HepG2 (cell line): ENCODE measurements at regions not wholly inside any gene's neighbourhood (a gene's known extent, or its start where the extent isn't known, plus 50 kb on each side); places are given as distances from the start of the nearest gene placed in this dataset.

ENCODE experiments used
- ATAC-seq: fragments of 200-7000 bp; cut with Tn5 transposase; 3 replicates; pipeline ENCODE4 v1.9.1; 2020; ENCODE audit warnings: mild to moderate bottlenecking, moderate library complexity
- BruUV-seq: library from RNA; stranded (reverse); fragments of 400-500 nt; replicated peaks from 2 replicates; lab custom pipeline; 2021; lab: Mats Ljungman, UMichigan
- CTCF ChIA-PET: fragments of 300-600 bp; formaldehyde crosslinking; extraction: SDS; loops from one replicate; lab custom pipeline; 2021; ENCODE audit warnings: low total read pairs, inconsistent platforms, low intra/inter-chr PET ratio; lab: Yijun Ruan, JAX
- POLR2A ChIA-PET: fragments of 350-600 bp; sonication (Branson Sonifier 250); formaldehyde crosslinking; loops from one replicate; lab custom pipeline; 2020; ENCODE audit warnings: antibody characterized with exemption, inconsistent platforms; lab: Yijun Ruan, JAX
- DNase-seq: peaks from one replicate; pipeline ENCODE4 v3.0.0-alpha.2; 2015; ENCODE audit warnings: low spot score
- FAIRE-seq: peaks from 3 replicates; lab custom pipeline; 2011; peaks lifted over from hg19 to GRCh38; lab: Jason Lieb, UNC
- H2AFZ ChIP-seq: one replicate; pipeline ENCODE4 v1.6.1; 2011; ENCODE audit warnings: low read length, inconsistent platforms
- H3K27ac ChIP-seq: fragments of 300-600 bp; 3 replicates; pipeline ENCODE4 v1.8.0; 2011; ENCODE audit warnings: mixed run types, mild to moderate bottlenecking, mixed read lengths, low read length, inconsistent platforms; ENCODE audit not compliant: insufficient read depth; ENCODE audit errors: extremely low read length
- H3K27me3 ChIP-seq, 2 experiments: fragments of 200-600 bp in 1 of 2; 2 replicates in 1 of 2; 3 replicates in 1 of 2; pipeline versions ENCODE4 v1.6.0 to v1.8.0; 2011; ENCODE audit warnings: low read length in 2 of 2, mild to moderate bottlenecking in 2 of 2, moderate library complexity in 2 of 2, inconsistent platforms in 1 of 2; ENCODE audit not compliant: insufficient read depth in 2 of 2, control insufficient read depth in 1 of 2
- H3K36me3 ChIP-seq, 2 experiments: fragments of 200-600 bp in 1 of 2; replicated peaks in 1 of 2; 2 replicates in 1 of 2; 3 replicates in 1 of 2; pipeline versions ENCODE4 v1.5.1 to v1.8.0; 2011; ENCODE audit warnings: low read length in 2 of 2, inconsistent platforms in 1 of 2; ENCODE audit not compliant: insufficient read depth in 2 of 2, control insufficient read depth in 1 of 2
- H3K4me1 ChIP-seq: 2 replicates; pipeline ENCODE4 v1.5.1; 2012; ENCODE audit warnings: low read length, inconsistent platforms; ENCODE audit not compliant: insufficient read depth
- H3K4me2 ChIP-seq: 2 replicates; pipeline ENCODE4 v1.6.0; 2011; ENCODE audit warnings: low read depth, low read length, inconsistent platforms
- H3K4me3 ChIP-seq, 3 experiments: fragments of 200-600 bp in 1 of 3; sonication (generic), shearing (Covaris generic) in 1 of 3; replicated peaks in 1 of 3; 2 replicates each; pipeline ENCODE4 v1.5.1; 2011 to 2016; ENCODE audit warnings: low read length in 3 of 3, inconsistent platforms in 2 of 3, low read depth in 2 of 3, mild to moderate bottlenecking in 2 of 3, control low read depth in 1 of 3, mixed read lengths in 1 of 3; ENCODE audit not compliant: insufficient read depth in 1 of 3
- H3K79me2 ChIP-seq: one replicate; pipeline ENCODE4 v1.6.1; 2011; ENCODE audit warnings: low read length, inconsistent platforms; ENCODE audit not compliant: insufficient read depth
- H3K9ac ChIP-seq: 2 replicates; pipeline ENCODE4 v1.6.0; 2011; ENCODE audit warnings: mild to moderate bottlenecking, low read depth, low read length, inconsistent platforms; ENCODE audit not compliant: insufficient read depth
- H3K9me3 ChIP-seq: 2 replicates; pipeline ENCODE4 v1.5.1; 2012; ENCODE audit warnings: mild to moderate bottlenecking, low read length
- H4K20me1 ChIP-seq: 2 replicates; pipeline ENCODE4 v1.6.0; 2011; ENCODE audit warnings: inconsistent platforms, mild to moderate bottlenecking, low read length, moderate library complexity; ENCODE audit not compliant: insufficient read depth
- AGO1 ChIP-seq: fragments of 200-400 bp; formaldehyde crosslinking; IDR thresholded peaks from 2 replicates; pipeline ENCODE4 v1.6.1; 2017; ENCODE audit warnings: mild to moderate bottlenecking, low read depth, low read length, moderate library complexity; ENCODE audit not compliant: poor library complexity, severe bottlenecking
- BRD4 ChIP-seq: sonication (generic); formaldehyde crosslinking; IDR thresholded peaks from 2 replicates; pipeline ENCODE4 v1.4.0; 2020; ENCODE audit warnings: missing genetic modification reagents
- CCAR2 ChIP-seq: fragments of 200-400 bp; formaldehyde crosslinking; optimal IDR thresholded peaks from 2 replicates; pipeline ENCODE3; 2018; ENCODE audit warnings: low read depth, mild to moderate bottlenecking, low read length, moderate library complexity
- GTF3A ChIP-seq: sonication (generic); formaldehyde crosslinking; conservative IDR thresholded peaks from 2 replicates; pipeline ENCODE4 v1.4.0; 2020; ENCODE audit warnings: mild to moderate bottlenecking, missing genetic modification reagents
- KLF15 ChIP-seq: sonication (generic); formaldehyde crosslinking; IDR thresholded peaks from 2 replicates; pipeline ENCODE4 v1.8.1; 2023; ENCODE audit warnings: borderline replicate concordance, mild to moderate bottlenecking, inconsistent platforms, missing genetic modification reagents, mixed read lengths
- MED1 ChIP-seq: sonication (generic); formaldehyde crosslinking; IDR thresholded peaks from 2 replicates; pipeline ENCODE4 v1.4.0; 2020; ENCODE audit warnings: missing genetic modification reagents
- NKX3-1 ChIP-seq: sonication (generic); formaldehyde crosslinking; IDR thresholded peaks from 2 replicates; pipeline ENCODE4 v1.5.0; 2020; ENCODE audit warnings: missing genetic modification reagents
- SMAD9 ChIP-seq: sonication (generic); formaldehyde crosslinking; IDR thresholded peaks from 2 replicates; pipeline ENCODE4 v1.5.1; 2020; ENCODE audit warnings: mild to moderate bottlenecking, missing genetic modification reagents
- SOX6 ChIP-seq, 2 experiments: fragments of 450-650 bp in 1 of 2; sonication (generic) in 1 of 2; formaldehyde crosslinking in 1 of 2; IDR thresholded peaks; 2 replicates each; pipeline versions ENCODE4 v1.4.0 to v1.6.1; 2017 to 2020; ENCODE audit warnings: antibody characterized with exemption in 1 of 2, mild to moderate bottlenecking in 1 of 2, missing genetic modification reagents in 1 of 2
- SUZ12 ChIP-seq: fragments of 150-350 bp; IDR thresholded peaks from 2 replicates; pipeline ENCODE4 v1.6.1; 2014; ENCODE audit warnings: low read depth, low read length
- ZNF160 ChIP-seq: sonication (generic); formaldehyde crosslinking; IDR thresholded peaks from 2 replicates; pipeline ENCODE4 v1.8.0; 2022; ENCODE audit warnings: mild to moderate bottlenecking, inconsistent platforms, missing genetic modification reagents
- ZNF501 ChIP-seq: sonication (generic); formaldehyde crosslinking; IDR thresholded peaks from 2 replicates; pipeline ENCODE4 v1.5.1; 2020; ENCODE audit warnings: mild to moderate bottlenecking, moderate library complexity, missing genetic modification reagents
- ZNF550 ChIP-seq: sonication (generic); formaldehyde crosslinking; IDR thresholded peaks from 2 replicates; pipeline ENCODE4 v1.4.0; 2020; ENCODE audit warnings: mild to moderate bottlenecking, missing genetic modification reagents, borderline replicate concordance
- in situ Hi-C: cut with HindIII; loops from 2 replicates; pipeline ENCODE4 v1.10.0; 2017; ENCODE audit warnings: low pct_unique_long_range_greater_than_20kb; ENCODE audit not compliant: extremely low pct_ligation_motif_present
- intact Hi-C: fragments of 100-400 bp; cut with micrococcal nuclease; formaldehyde crosslinking; loops from one replicate; pipeline ENCODE4 v1.10.0; 2022; ENCODE audit not compliant: unreplicated experiment
- TF ChIP-seq, protein P1 (sequence below): sonication (generic); formaldehyde crosslinking; IDR thresholded peaks from 2 replicates; pipeline ENCODE4 v1.5.0; 2020; ENCODE audit warnings: missing genetic modification reagents
- TF ChIP-seq, protein P2 (sequence below), 2 experiments: sonication (generic) in 1 of 2; formaldehyde crosslinking in 1 of 2; IDR thresholded peaks; 2 replicates each; pipeline versions ENCODE4 v1.4.0 to v1.6.1; 2018 to 2020; ENCODE audit warnings: missing genetic modification reagents in 2 of 2, borderline replicate concordance in 1 of 2, low read depth in 1 of 2, mild to moderate bottlenecking in 1 of 2, missing biosample characterization in 1 of 2

DNA sequence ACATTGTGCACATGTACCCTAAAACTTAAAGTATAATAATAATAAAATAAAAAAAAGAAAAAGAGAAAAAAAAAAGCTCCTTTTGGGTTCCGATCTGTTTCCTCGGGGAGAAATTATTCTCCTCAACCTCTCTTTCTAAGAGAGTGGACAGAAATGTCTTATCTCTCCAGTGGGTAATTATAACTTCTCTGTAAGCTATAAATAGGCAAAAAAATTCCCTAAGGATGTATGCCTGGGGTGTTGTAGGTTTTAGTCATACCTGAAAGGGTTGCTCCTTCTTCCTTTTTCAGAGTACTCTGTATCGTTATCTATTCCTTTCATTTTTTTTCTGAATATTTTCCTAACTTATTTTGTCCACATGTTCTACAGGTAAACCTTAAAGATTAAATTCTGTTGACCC is 169.7 kb upstream of the PTPRK start (continued):
- TF ChIP-seq, protein P1, sequence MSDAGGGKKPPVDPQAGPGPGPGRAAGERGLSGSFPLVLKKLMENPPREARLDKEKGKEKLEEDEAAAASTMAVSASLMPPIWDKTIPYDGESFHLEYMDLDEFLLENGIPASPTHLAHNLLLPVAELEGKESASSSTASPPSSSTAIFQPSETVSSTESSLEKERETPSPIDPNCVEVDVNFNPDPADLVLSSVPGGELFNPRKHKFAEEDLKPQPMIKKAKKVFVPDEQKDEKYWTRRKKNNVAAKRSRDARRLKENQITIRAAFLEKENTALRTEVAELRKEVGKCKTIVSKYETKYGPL (CRISPR knock-in tag): no peak
- TF ChIP-seq SUZ12 (no peak), MED1 (CRISPR knock-in tag) (no peak)
- TF ChIP-seq, protein P2, sequence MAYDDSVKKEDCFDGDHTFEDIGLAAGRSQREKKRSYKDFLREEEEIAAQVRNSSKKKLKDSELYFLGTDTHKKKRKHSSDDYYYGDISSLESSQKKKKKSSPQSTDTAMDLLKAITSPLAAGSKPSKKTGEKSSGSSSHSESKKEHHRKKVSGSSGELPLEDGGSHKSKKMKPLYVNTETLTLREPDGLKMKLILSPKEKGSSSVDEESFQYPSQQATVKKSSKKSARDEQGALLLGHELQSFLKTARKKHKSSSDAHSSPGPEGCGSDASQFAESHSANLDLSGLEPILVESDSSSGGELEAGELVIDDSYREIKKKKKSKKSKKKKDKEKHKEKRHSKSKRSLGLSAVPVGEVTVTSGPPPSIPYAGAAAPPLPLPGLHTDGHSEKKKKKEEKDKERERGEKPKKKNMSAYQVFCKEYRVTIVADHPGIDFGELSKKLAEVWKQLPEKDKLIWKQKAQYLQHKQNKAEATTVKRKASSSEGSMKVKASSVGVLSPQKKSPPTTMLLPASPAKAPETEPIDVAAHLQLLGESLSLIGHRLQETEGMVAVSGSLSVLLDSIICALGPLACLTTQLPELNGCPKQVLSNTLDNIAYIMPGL (CRISPR knock-in tag; IDR thresholded peaks at IDR 0.05; ENCODE audit: borderline replicate concordance in 1 of 2, low read depth in 1 of 2): no peak
- TF ChIP-seq, all 625 proteins: peak for 0

DNA sequence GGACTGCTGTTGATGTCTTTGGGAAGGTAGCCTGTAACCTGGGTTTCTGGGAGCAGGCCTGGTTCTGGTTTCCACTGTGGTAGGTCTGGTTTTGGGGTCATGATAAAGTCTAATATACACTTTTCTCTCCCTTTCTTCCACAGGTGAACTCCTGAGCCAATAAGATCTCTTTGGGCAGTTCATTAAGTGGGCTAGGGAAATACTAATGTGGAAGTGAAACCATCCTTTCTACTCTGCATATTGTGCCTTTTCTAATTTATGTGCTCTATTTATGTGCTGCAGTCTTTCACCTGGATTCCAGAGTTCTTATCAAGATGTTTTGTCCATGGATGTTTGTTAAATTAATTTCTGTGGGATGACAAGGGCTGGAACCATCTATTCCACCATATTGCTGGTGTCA is 165.7 kb upstream of the PTPRK start:
- no peak overlapping the region for H2AFZ ChIP-seq

More for the DNA sequence above, 165.7 kb upstream of the PTPRK start:
- POLR2A ChIA-PET: no interaction called here
- in situ Hi-C loops: no loop called here
- TF ChIP-seq NKX3-1 (CRISPR knock-in tag): no peak
- TF ChIP-seq AGO1: no peak
- TF ChIP-seq ZNF501 (CRISPR knock-in tag): no peak
- no peak for TF ChIP-seq ZNF550 (CRISPR knock-in tag)
- TF ChIP-seq CCAR2: no peak
- TF ChIP-seq SMAD9 (CRISPR knock-in tag): no peak
- no peak for TF ChIP-seq GTF3A (CRISPR knock-in tag)
- no peak for TF ChIP-seq KLF15 (CRISPR knock-in tag)
- no peak for TF ChIP-seq SOX6 (IDR thresholded peaks at IDR 0.05)
- no peak for TF ChIP-seq SOX6 (CRISPR knock-in tag; IDR thresholded peaks at IDR 0.05)
- TF ChIP-seq BRD4 (CRISPR knock-in tag): no peak
- TF ChIP-seq ZNF160 (CRISPR knock-in tag): no peak
- Histone ChIP-seq H3K4me1 (no peaks in the 10 kb centered on the region), H3K27me3 (no peaks in the 10 kb centered on the region), H3K4me2 (no peak overlapping the region), H3K27ac (no peak overlapping the region), H3K9me3 (no peaks in the 10 kb centered on the region), H3K4me3 (no peak overlapping the region), H3K79me2 (no peaks in the 10 kb centered on the region), H4K20me1 (no peaks in the 10 kb centered on the region), H3K9ac (no peak overlapping the region), H3K36me3 (no peaks in the 10 kb centered on the region)
- CTCF ChIA-PET: no interaction called here
- no peak for ATAC-seq
- intact Hi-C loops: no loop called here
- BruUV-seq: no TSS peak
- FAIRE-seq: no peak
- no peak for DNase-seq
